ENCODE measurements at regions not wholly inside any gene's neighbourhood (a gene's known extent, or its start where the extent isn't known, plus 50 kb on each side); places are given as distances from the start of the nearest gene placed in this dataset.
"Not testable (repeated sequence)": the region's sequence is repeated elsewhere in the genome, so short reads cannot be mapped to it uniquely, and the experiment has no call there.

DNA sequence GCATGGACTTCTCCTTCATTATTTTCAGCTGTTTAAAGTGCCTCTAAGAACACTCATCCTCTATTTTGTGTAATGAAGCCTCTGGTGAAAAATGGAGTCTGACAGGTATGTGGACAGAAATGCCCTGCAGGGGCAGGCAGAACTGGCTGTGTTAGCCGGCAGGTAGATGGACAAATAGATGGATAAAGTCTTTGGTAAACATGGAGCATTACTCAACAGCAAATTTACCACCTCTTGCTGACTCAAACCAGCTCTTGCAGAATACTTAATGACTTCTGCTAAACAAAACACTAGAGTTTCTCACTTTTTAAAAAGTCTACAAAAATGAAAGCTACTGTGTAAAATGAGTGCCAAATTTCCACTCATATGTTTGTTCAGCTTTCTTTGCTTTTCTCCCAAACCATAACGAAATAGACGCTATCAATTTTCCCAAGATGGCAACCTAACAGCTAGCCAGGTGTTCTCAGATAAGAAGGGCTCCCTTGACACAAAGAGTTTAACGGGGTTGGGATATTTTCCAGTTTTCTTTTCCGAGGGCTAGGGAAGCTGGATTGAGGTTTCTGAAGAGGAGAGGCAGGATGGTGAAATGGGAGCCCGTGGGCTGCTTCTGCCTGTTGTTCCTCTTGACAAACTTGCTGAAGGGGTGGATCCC lies 71.9 kb upstream of the HABP2 start:
- TF ChIP-seq, protein P1, sequence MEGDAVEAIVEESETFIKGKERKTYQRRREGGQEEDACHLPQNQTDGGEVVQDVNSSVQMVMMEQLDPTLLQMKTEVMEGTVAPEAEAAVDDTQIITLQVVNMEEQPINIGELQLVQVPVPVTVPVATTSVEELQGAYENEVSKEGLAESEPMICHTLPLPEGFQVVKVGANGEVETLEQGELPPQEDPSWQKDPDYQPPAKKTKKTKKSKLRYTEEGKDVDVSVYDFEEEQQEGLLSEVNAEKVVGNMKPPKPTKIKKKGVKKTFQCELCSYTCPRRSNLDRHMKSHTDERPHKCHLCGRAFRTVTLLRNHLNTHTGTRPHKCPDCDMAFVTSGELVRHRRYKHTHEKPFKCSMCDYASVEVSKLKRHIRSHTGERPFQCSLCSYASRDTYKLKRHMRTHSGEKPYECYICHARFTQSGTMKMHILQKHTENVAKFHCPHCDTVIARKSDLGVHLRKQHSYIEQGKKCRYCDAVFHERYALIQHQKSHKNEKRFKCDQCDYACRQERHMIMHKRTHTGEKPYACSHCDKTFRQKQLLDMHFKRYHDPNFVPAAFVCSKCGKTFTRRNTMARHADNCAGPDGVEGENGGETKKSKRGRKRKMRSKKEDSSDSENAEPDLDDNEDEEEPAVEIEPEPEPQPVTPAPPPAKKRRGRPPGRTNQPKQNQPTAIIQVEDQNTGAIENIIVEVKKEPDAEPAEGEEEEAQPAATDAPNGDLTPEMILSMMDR (conservative IDR thresholded peaks at IDR 0.05; ENCODE audit: low read length) = no peak
- H3K4me3 ChIP-seq (ENCODE audit: low read length) = no peak overlapping the region
- no peak for DNase-seq (ENCODE audit: low read depth)

DNA sequence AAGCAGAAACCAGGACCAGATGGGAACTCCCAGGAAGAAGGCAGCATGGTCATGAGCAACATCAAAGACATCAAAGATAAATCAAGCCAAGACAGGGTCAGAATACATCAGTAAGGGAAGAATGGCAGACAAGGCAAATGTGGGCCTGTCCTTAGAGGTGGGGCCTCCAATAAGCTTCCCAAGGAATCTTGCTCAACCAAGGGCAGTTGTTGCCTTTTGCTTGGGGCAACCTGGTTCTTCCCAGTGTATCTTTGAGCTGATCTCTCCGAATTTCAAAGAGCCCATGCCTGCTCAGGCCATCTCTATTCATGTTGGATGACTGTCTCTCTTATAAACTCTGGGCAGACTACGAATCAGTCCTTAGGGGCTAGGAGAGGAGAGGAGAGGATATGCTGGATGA lies 68.4 kb upstream of the HABP2 start:
- TF ChIP-seq, protein P1 (conservative IDR thresholded peaks at IDR 0.05; ENCODE audit: low read length) = no peak

DNA sequence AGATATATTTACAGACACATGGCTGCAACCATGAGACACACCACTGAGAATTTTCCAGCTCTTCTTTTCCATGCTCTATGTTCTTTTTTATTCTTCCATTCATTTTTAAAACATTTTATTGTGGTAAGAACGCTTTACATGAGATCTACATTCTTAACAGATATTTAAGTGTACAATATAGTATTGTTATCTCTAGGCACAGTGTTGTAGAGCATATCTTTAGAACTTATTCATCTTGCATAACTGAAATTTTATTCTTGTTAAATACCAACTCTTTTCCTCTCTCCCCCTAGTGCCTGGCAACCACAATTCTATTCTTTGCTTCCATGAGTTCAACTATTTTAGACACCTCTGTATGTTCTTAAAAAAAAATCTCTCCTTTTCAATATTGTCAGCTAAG lies 67.1 kb upstream of the HABP2 start:
- no peak overlapping the region for H3K4me3 ChIP-seq (ENCODE audit: low read length)
- TF ChIP-seq, protein P1 (conservative IDR thresholded peaks at IDR 0.05; ENCODE audit: low read length) = peak; percentile 28
- peak; percentile 51 for DNase-seq (ENCODE audit: low read depth)

More for the DNA sequence above, 68.4 kb upstream of the HABP2 start:
- DNase-seq (ENCODE audit: low read depth) = no peak
- H3K4me3 ChIP-seq (ENCODE audit: low read length) = no peak overlapping the region

DNA sequence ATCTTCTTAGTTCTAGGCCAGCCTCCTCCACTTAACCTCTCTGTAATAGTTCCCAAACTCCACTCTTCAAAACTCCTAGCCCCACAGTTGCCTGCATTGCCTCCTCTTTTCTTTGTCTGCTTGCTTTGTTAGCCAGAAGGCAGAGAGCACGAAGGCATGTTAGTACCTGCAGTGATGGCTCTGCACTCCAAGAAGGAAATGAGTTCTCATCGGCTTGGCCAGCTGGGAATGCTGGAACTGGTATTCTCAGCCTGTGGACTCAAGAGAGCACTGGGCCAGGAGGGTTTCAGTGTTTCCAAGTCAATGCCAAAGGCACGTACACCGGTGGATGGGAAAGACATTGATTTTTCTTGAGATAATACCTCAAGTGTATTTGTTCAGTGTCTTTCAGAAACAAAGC lies 66.3 kb upstream of the HABP2 start:
- H3K4me3 ChIP-seq (ENCODE audit: low read length) = no peak overlapping the region
- no peak for DNase-seq (ENCODE audit: low read depth)
- TF ChIP-seq, protein P1 (conservative IDR thresholded peaks at IDR 0.05; ENCODE audit: low read length) = no peak

DNA sequence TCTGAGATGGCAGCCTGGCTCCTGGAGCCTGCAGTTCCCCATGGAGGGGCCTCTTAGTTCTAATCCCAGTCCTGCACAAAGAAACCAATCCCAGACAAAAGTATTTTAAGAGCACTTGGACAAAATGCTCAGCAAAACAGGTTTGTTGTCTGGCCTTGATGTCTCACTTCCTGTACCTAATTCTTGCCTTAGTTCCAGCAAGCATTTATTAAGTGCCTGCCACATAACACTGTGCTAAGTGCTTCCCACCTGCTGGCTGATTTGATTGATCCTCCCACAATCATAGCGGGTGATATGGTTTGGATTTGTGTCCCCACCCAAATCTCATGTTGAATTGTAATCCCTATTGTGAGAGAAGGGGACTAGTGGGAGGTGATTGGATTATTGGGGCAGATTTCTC lies 65.7 kb upstream of the HABP2 start:
- TF ChIP-seq, protein P1 (conservative IDR thresholded peaks at IDR 0.05; ENCODE audit: low read length) = no peak
- DNase-seq (ENCODE audit: low read depth) = no peak
- no peak overlapping the region for H3K4me3 ChIP-seq (ENCODE audit: low read length)

DNA sequence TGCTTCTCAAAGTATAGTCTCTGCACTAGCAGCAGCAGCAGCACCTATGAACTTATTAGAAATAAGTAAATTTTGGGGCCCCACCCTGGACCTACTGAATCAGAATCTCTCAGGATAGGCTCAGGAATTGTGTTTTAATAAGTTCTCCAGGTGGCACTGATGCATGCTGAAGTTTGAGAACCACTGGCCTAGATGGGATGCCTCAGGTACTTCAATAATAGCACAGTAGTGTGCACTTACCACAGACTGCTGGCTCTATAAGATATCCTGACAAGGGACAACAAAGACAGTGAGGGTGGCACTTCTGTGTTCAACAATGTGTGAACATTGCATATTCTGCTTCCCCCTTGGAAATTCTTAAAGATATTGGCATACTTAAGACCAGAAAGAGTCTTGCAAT lies 64.7 kb upstream of the HABP2 start:
- no peak for DNase-seq (ENCODE audit: low read depth)
- H3K4me3 ChIP-seq (ENCODE audit: low read length) = no peak overlapping the region
- TF ChIP-seq, protein P1 (conservative IDR thresholded peaks at IDR 0.05; ENCODE audit: low read length) = no peak

DNA sequence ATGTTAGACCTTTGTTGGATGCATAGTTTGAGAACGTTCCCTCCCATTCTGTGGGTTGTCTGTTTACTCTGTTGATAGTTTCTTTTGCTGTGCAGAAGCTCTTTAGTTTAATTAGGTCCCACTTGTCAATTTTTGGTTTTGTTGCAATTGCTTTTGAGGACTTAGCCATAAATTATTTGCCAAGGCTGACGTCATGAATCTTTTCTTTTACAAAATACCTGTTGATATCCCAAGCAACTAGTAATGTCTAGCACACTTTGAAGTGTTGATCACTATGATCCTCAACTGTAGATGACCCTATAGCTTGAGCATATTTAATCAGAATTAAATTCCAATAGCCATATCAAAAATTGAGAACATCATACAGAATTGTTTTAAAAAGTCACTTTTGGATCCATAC lies 63.3 kb upstream of the HABP2 start:
- H3K4me3 ChIP-seq (ENCODE audit: low read length); DNase-seq (ENCODE audit: low read depth): not testable (repeated sequence)

Measured in AG10803 (cell line).